Neural cell (in vitro differentiated cells): ENCODE measurements at regions not wholly inside any gene's neighbourhood (a gene's known extent, or its start where the extent isn't known, plus 50 kb on each side); places are given as distances from the start of the nearest gene placed in this dataset.

Experiments used
- H2AFZ ChIP-seq: fragments of 200-600, 300-800 bp; sonication (generic), shearing (Covaris generic); 2 replicates; pipeline ENCODE4 v1.6.0; 2014; ENCODE audit warnings: low read depth, mild to moderate bottlenecking, antibody characterized with exemption, low read length, moderate library complexity
- H3F3A ChIP-seq: fragments of 200-600 bp; shearing (Covaris generic); 2 replicates; pipeline ENCODE4 v1.6.1; 2016; ENCODE audit warnings: mild to moderate bottlenecking, moderate library complexity, mixed read lengths, antibody characterized with exemption, low read length; ENCODE audit not compliant: insufficient read depth, poor library complexity, severe bottlenecking
- H3K27ac ChIP-seq: fragments of 200-600, 300-800 bp; sonication (generic), shearing (Covaris generic); 2 replicates; pipeline ENCODE4 v1.5.1; 2014; ENCODE audit warnings: mild to moderate bottlenecking, low read length, moderate library complexity
- H3K27me3 ChIP-seq: fragments of 300-800, 200-600 bp; sonication (generic), shearing (Covaris generic); 2 replicates; pipeline ENCODE4 v1.6.0; 2014; ENCODE audit warnings: mild to moderate bottlenecking, low read depth, low read length, moderate library complexity; ENCODE audit not compliant: insufficient read depth
- H3K36me3 ChIP-seq: fragments of 300-800, 200-600 bp; sonication (generic), shearing (Covaris generic); 2 replicates; pipeline ENCODE4 v1.5.1; 2014; ENCODE audit warnings: mild to moderate bottlenecking, antibody characterized with exemption, low read length, moderate library complexity; ENCODE audit not compliant: insufficient read depth
- H3K4me2 ChIP-seq: fragments of 300-800, 200-600 bp; sonication (generic), shearing (Covaris generic); 2 replicates; pipeline ENCODE4 v1.6.0; 2014; ENCODE audit warnings: mild to moderate bottlenecking, low read length
- H3K4me3 ChIP-seq: fragments of 300-800, 200-600 bp; sonication (generic), shearing (Covaris generic); 2 replicates; pipeline ENCODE4 v1.5.1; 2014; ENCODE audit warnings: mild to moderate bottlenecking, low read length, moderate library complexity
- H3K79me2 ChIP-seq: fragments of 200-600 bp; shearing (Covaris generic); replicated peaks from 2 replicates; pipeline ENCODE4 v1.6.0; 2014; ENCODE audit warnings: mild to moderate bottlenecking, low read length, moderate library complexity; ENCODE audit not compliant: insufficient read depth
- H3K9ac ChIP-seq: fragments of 300-800, 200-600 bp; sonication (generic), shearing (Covaris generic); 2 replicates; pipeline ENCODE4 v1.6.1; 2016; ENCODE audit warnings: mild to moderate bottlenecking, low read length, mixed read lengths
- H3K9me2 ChIP-seq: fragments of 200-600 bp; shearing (Covaris generic); 2 replicates; pipeline ENCODE4 v1.6.1; 2016; ENCODE audit warnings: mild to moderate bottlenecking, low read length, mixed read lengths; ENCODE audit not compliant: insufficient read depth
- H3K9me3 ChIP-seq: fragments of 200-600, 300-800 bp; sonication (generic), shearing (Covaris generic); 2 replicates; pipeline ENCODE4 v1.6.1; 2016; ENCODE audit warnings: mild to moderate bottlenecking, mixed run types, low read length, moderate library complexity, mixed read lengths
- H4K20me1 ChIP-seq: fragments of 200-600 bp; shearing (Covaris generic); 2 replicates; pipeline ENCODE4 v1.6.1; 2016; ENCODE audit warnings: mild to moderate bottlenecking, mixed run types; ENCODE audit not compliant: insufficient read depth
- EP300 ChIP-seq: fragments of 450-650 bp; conservative IDR thresholded peaks from 2 replicates; pipeline ENCODE4 v1.6.1; 2014; ENCODE audit warnings: antibody characterized with exemption, mild to moderate bottlenecking, moderate library complexity; ENCODE audit not compliant: poor library complexity, severe bottlenecking
- EZH2 ChIP-seq: fragments of 200-600, 300-800 bp; shearing (Covaris generic), sonication (generic); IDR thresholded peaks from 2 replicates; pipeline ENCODE4 v1.6.1; 2014; ENCODE audit warnings: antibody characterized with exemption, low read length, borderline replicate concordance, mild to moderate bottlenecking; ENCODE audit not compliant: insufficient read depth, poor library complexity, severe bottlenecking
- MXI1 ChIP-seq: fragments of 450-650 bp; conservative IDR thresholded peaks from 2 replicates; pipeline ENCODE4 v1.6.1; 2014; ENCODE audit warnings: antibody characterized with exemption, mild to moderate bottlenecking; ENCODE audit not compliant: poor library complexity, severe bottlenecking
- POLR2AphosphoS5 ChIP-seq: IDR thresholded peaks from 2 replicates; pipeline ENCODE4 v1.6.1; 2012
- RAD21 ChIP-seq: fragments of 450-650 bp; conservative IDR thresholded peaks from 2 replicates; pipeline ENCODE4 v1.6.1; 2014; ENCODE audit warnings: antibody characterized with exemption, mild to moderate bottlenecking, moderate library complexity
- SMC3 ChIP-seq: fragments of 450-650 bp; conservative IDR thresholded peaks from 2 replicates; pipeline ENCODE4 v1.6.1; 2014; ENCODE audit warnings: antibody characterized with exemption, mild to moderate bottlenecking, moderate library complexity; ENCODE audit not compliant: poor library complexity
- TAF1 ChIP-seq: IDR thresholded peaks from 2 replicates; pipeline ENCODE4 v1.6.1; 2012; ENCODE audit warnings: low read depth
- TF ChIP-seq, protein P1 (sequence below): fragments of 450-650 bp; IDR thresholded peaks from 2 replicates; pipeline ENCODE4 v1.5.1; 2014; ENCODE audit warnings: antibody characterized with exemption, mild to moderate bottlenecking, moderate library complexity; ENCODE audit not compliant: poor library complexity, severe bottlenecking
- TF ChIP-seq, protein P2 (sequence below): IDR thresholded peaks from 2 replicates; pipeline ENCODE4 v1.6.1; 2012; ENCODE audit warnings: borderline replicate concordance

DNA sequence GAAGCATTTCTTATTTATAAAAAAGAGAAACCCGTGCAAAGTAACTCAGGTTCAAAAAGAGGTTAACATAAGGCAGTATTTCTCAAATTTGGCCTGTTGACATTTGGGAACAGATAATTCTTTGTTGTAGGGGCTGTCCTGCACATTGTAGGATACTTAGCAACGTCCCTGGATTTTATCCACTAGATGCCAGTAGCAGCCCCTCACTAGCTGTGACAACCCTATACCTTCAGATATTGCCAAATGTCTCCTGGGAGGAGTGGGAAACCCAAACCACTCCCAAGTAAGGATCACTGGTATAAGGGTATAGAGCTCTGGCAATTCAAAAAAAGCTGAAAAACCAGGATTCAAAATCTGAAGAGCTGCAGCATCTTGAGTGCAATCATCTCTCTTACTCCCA is 202.3 kb upstream of the PRKCQ start:
- H3K36me3 ChIP-seq: no peaks in the 10 kb centered on the region
- H3K4me3 ChIP-seq: no peak overlapping the region
- TF ChIP-seq SMC3 (no peak), EZH2 (no peak), EP300 (no peak), TAF1 (no peak), RAD21 (no peak), POLR2AphosphoS5 (no peak), MXI1 (no peak)
- TF ChIP-seq, protein P1, sequence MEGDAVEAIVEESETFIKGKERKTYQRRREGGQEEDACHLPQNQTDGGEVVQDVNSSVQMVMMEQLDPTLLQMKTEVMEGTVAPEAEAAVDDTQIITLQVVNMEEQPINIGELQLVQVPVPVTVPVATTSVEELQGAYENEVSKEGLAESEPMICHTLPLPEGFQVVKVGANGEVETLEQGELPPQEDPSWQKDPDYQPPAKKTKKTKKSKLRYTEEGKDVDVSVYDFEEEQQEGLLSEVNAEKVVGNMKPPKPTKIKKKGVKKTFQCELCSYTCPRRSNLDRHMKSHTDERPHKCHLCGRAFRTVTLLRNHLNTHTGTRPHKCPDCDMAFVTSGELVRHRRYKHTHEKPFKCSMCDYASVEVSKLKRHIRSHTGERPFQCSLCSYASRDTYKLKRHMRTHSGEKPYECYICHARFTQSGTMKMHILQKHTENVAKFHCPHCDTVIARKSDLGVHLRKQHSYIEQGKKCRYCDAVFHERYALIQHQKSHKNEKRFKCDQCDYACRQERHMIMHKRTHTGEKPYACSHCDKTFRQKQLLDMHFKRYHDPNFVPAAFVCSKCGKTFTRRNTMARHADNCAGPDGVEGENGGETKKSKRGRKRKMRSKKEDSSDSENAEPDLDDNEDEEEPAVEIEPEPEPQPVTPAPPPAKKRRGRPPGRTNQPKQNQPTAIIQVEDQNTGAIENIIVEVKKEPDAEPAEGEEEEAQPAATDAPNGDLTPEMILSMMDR: no peak
- TF ChIP-seq, protein P2, sequence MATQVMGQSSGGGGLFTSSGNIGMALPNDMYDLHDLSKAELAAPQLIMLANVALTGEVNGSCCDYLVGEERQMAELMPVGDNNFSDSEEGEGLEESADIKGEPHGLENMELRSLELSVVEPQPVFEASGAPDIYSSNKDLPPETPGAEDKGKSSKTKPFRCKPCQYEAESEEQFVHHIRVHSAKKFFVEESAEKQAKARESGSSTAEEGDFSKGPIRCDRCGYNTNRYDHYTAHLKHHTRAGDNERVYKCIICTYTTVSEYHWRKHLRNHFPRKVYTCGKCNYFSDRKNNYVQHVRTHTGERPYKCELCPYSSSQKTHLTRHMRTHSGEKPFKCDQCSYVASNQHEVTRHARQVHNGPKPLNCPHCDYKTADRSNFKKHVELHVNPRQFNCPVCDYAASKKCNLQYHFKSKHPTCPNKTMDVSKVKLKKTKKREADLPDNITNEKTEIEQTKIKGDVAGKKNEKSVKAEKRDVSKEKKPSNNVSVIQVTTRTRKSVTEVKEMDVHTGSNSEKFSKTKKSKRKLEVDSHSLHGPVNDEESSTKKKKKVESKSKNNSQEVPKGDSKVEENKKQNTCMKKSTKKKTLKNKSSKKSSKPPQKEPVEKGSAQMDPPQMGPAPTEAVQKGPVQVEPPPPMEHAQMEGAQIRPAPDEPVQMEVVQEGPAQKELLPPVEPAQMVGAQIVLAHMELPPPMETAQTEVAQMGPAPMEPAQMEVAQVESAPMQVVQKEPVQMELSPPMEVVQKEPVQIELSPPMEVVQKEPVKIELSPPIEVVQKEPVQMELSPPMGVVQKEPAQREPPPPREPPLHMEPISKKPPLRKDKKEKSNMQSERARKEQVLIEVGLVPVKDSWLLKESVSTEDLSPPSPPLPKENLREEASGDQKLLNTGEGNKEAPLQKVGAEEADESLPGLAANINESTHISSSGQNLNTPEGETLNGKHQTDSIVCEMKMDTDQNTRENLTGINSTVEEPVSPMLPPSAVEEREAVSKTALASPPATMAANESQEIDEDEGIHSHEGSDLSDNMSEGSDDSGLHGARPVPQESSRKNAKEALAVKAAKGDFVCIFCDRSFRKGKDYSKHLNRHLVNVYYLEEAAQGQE: no peak
- no peaks in the 10 kb centered on the region for H3K9me2 ChIP-seq
- H3K27me3 ChIP-seq: no peaks in the 10 kb centered on the region
- no peaks in the 10 kb centered on the region for H3F3A ChIP-seq
- no peak overlapping the region for H2AFZ ChIP-seq
- H4K20me1 ChIP-seq: no peaks in the 10 kb centered on the region
- no peaks in the 10 kb centered on the region for H3K79me2 ChIP-seq
- H3K9ac ChIP-seq: no peak overlapping the region
- H3K27ac ChIP-seq: no peak overlapping the region
- H3K9me3 ChIP-seq: no peaks in the 10 kb centered on the region
- H3K4me2 ChIP-seq: no peak overlapping the region

DNA sequence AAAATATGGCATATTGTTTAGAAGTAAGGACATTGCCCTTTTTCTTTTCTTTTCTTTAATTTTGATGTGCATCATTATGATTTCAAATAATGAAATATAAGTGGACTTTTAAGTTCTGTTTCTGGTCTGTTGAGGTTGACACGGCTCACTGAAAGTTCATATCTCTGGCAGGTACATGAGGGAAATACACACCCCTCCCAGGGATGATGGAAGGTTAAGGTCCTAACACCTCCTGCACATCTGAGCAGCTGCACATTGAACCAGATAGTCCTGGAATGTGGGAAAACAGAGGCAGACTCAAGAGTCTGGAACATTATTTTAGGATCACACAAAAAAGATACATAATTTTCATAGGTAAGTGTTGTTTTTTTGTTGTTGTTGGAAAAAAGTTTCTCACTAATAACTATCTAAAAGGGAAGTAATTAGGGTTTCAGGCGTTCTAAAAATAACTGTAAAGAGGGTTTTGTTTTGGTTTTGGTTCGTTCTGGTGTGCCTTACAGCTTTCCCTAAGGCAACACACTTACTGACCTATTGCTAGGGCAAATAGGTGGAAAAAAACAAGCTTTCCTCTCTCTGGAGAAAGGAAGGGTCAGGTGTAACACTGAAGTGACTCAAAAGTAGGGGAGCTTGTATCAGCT is 201.2 kb upstream of the PRKCQ start:
- H4K20me1 ChIP-seq: no peaks in the 10 kb centered on the region
- H3K9me3 ChIP-seq: no peaks in the 10 kb centered on the region
- H3K27me3 ChIP-seq: no peaks in the 10 kb centered on the region
- H3K9me2 ChIP-seq: no peaks in the 10 kb centered on the region
- H2AFZ ChIP-seq: no peak overlapping the region
- no peaks in the 10 kb centered on the region for H3K36me3 ChIP-seq
- no peak overlapping the region for H3K27ac ChIP-seq
- no peaks in the 10 kb centered on the region for H3F3A ChIP-seq
- no peak overlapping the region for H3K9ac ChIP-seq
- TF ChIP-seq, protein P1: no peak
- no peak overlapping the region for H3K4me3 ChIP-seq
- H3K4me2 ChIP-seq: no peak overlapping the region
- no peaks in the 10 kb centered on the region for H3K79me2 ChIP-seq
